Tibial nerve (tissue), 4 donors: ENCODE measurements at regions not wholly inside any gene's neighbourhood (a gene's known extent, or its start where the extent isn't known, plus 50 kb on each side); places are given as distances from the start of the nearest gene placed in this dataset.

Source experiments
- EP300 ChIP-seq, 2 donors: sonication (generic); formaldehyde crosslinking; IDR thresholded peaks; one replicate each; pipeline ENCODE4 v1.6.1; 2017; ENCODE audit warnings: antibody characterized with exemption in 2 of 2, mild to moderate bottlenecking in 1 of 2
- TF ChIP-seq, protein P1 (sequence below), 5 experiments: fragments of 200-600 bp in 3 of 5; fragments of 450-650 bp in 2 of 5; sonication (generic) in 3 of 5; IDR thresholded peaks; one replicate each; pipeline ENCODE4 v1.5.1; 2016 to 2019; ENCODE audit warnings: antibody characterized with exemption in 5 of 5, mild to moderate bottlenecking in 3 of 5, moderate library complexity in 2 of 5

DNA sequence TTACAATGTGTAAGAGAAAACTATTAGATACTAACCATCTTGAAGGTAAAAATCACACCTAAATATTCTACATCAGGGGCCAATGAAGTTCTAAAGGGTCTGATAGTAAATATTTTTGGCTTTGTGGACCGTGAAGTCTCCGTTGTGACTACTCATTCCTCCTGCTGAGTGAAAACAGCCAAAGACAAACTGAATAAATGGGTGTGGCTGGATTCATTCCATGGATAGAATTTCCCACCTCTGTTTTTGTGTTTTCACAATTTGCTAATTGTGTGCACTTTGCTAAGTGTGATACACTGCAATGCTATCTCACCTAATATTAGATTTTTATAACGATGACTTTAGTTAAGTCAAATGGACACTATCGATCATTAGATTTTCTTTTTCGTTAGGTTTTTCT lies 1474.0 kb downstream of the PLA2G4A start:
- TF ChIP-seq, protein P1, sequence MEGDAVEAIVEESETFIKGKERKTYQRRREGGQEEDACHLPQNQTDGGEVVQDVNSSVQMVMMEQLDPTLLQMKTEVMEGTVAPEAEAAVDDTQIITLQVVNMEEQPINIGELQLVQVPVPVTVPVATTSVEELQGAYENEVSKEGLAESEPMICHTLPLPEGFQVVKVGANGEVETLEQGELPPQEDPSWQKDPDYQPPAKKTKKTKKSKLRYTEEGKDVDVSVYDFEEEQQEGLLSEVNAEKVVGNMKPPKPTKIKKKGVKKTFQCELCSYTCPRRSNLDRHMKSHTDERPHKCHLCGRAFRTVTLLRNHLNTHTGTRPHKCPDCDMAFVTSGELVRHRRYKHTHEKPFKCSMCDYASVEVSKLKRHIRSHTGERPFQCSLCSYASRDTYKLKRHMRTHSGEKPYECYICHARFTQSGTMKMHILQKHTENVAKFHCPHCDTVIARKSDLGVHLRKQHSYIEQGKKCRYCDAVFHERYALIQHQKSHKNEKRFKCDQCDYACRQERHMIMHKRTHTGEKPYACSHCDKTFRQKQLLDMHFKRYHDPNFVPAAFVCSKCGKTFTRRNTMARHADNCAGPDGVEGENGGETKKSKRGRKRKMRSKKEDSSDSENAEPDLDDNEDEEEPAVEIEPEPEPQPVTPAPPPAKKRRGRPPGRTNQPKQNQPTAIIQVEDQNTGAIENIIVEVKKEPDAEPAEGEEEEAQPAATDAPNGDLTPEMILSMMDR (IDR thresholded peaks at IDR 0.05) = no peak
- TF ChIP-seq EP300 (IDR thresholded peaks at IDR 0.05) = no peak
